ENCODE measurements at regions not wholly inside any gene's neighbourhood (a gene's known extent, or its start where the extent isn't known, plus 50 kb on each side); places are given as distances from the start of the nearest gene placed in this dataset.

- no peak for TF ChIP-seq CTCF (IDR thresholded peaks at IDR 0.05)
- no peak for TF ChIP-seq ZFX (IDR thresholded peaks at IDR 0.05; ENCODE audit: borderline replicate concordance)
- no peak overlapping the region for H3K27ac ChIP-seq
Observed at GRCh38 chr2:236685979-236686520, 116.4 kb downstream of the ACKR3 start.

- TF ChIP-seq CTCF (IDR thresholded peaks at IDR 0.05), result no peak
- no peak for TF ChIP-seq ZFX (IDR thresholded peaks at IDR 0.05; ENCODE audit: borderline replicate concordance)
- H3K27ac ChIP-seq, result no peak overlapping the region
Observed at GRCh38 chr2:236686561-236686960, 116.9 kb downstream of the ACKR3 start.

- TF ChIP-seq CTCF (IDR thresholded peaks at IDR 0.05) (no peak), ZFX (IDR thresholded peaks at IDR 0.05; ENCODE audit: borderline replicate concordance) (no peak)
- H3K27ac ChIP-seq, result no peak overlapping the region
Observed at GRCh38 chr2:236687296-236687965, 117.8 kb downstream of the ACKR3 start.

- no peak overlapping the region for H3K27ac ChIP-seq
- TF ChIP-seq ZFX (IDR thresholded peaks at IDR 0.05; ENCODE audit: borderline replicate concordance) (no peak), CTCF (IDR thresholded peaks at IDR 0.05) (no peak)
Observed at GRCh38 chr2:236688157-236688556, 118.5 kb downstream of the ACKR3 start.

- no peak overlapping the region for H3K27ac ChIP-seq
- TF ChIP-seq ZFX (IDR thresholded peaks at IDR 0.05; ENCODE audit: borderline replicate concordance) (no peak), CTCF (IDR thresholded peaks at IDR 0.05) (no peak)
Observed at GRCh38 chr2:236688563-236689392, 119.2 kb downstream of the ACKR3 start.

GRCh38 chr2:236689393-236689700 lies 119.7 kb downstream of the ACKR3 start:
- H3K27ac ChIP-seq, result no peak overlapping the region
- TF ChIP-seq CTCF (IDR thresholded peaks at IDR 0.05), result no peak
- TF ChIP-seq ZFX (IDR thresholded peaks at IDR 0.05; ENCODE audit: borderline replicate concordance), result no peak

- TF ChIP-seq ZFX (IDR thresholded peaks at IDR 0.05; ENCODE audit: borderline replicate concordance), result no peak
- TF ChIP-seq CTCF (IDR thresholded peaks at IDR 0.05), result no peak
Observed at GRCh38 chr2:236689981-236690380, 120.4 kb downstream of the ACKR3 start.

More at GRCh38 chr2:236689981-236690380, 120.4 kb downstream of the ACKR3 start:
- no peak overlapping the region for H3K27ac ChIP-seq

Data from 22Rv1 (cell line).